ENCODE measurements at regions not wholly inside any gene's neighbourhood (a gene's known extent, or its start where the extent isn't known, plus 50 kb on each side); places are given as distances from the start of the nearest gene placed in this dataset.

DNA sequence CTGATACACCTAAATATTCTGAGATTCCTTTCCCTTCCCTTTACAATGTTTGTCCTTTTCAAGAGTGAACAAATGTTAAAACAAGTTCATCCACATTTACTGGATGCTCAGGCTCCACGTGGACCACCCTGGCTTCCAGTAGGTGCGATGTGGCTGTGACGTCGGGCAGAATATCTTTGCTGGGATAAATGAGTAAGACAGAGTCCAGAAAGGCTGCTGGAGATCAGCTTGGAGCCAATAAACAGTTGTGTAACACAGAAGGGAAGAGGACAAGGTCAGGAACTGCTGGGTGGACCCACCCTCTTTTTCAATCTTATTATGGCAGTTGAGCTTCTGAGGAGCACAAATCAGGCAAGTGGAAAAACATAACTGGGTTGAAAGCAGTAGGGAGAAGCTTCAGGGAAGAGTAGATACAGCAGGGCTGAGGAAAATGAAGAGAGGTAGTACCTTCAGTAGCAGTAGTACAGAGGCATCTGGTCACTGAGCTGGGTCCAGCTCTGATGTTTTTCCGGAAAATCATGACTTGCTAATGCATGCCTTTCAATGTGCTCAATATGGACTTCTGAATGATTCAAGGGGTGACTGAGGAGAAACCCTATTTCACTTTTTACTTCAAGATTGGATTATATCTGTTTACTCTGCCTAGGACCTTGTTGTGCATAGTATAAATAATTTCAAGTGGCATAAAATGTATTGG lies 171.8 kb upstream of the MAD2L1 start:
- TF ChIP-seq, protein P1, sequence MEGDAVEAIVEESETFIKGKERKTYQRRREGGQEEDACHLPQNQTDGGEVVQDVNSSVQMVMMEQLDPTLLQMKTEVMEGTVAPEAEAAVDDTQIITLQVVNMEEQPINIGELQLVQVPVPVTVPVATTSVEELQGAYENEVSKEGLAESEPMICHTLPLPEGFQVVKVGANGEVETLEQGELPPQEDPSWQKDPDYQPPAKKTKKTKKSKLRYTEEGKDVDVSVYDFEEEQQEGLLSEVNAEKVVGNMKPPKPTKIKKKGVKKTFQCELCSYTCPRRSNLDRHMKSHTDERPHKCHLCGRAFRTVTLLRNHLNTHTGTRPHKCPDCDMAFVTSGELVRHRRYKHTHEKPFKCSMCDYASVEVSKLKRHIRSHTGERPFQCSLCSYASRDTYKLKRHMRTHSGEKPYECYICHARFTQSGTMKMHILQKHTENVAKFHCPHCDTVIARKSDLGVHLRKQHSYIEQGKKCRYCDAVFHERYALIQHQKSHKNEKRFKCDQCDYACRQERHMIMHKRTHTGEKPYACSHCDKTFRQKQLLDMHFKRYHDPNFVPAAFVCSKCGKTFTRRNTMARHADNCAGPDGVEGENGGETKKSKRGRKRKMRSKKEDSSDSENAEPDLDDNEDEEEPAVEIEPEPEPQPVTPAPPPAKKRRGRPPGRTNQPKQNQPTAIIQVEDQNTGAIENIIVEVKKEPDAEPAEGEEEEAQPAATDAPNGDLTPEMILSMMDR (conservative IDR thresholded peaks at IDR 0.05; ENCODE audit: low read depth in 2 of 2): no peak
- TF ChIP-seq EZH2 (IDR thresholded peaks at IDR 0.05; ENCODE audit: low read depth, unreplicated experiment): no peak
